Smooth muscle cell (in vitro differentiated cells): ENCODE measurements at regions not wholly inside any gene's neighbourhood (a gene's known extent, or its start where the extent isn't known, plus 50 kb on each side); places are given as distances from the start of the nearest gene placed in this dataset.

Experiments
- DNase-seq: peaks from one replicate; lab custom pipeline; 2025; ENCODE audit not compliant: unreplicated experiment; lab: John Stamatoyannopoulos, UW
- H2AFZ ChIP-seq: fragments of 200-600 bp; sonication (generic); 2 replicates; pipeline ENCODE4 v1.6.0; 2016; ENCODE audit warnings: antibody characterized with exemption, low read depth, mild to moderate bottlenecking
- H3F3A ChIP-seq: fragments of 200-600 bp; sonication (generic); 2 replicates; pipeline ENCODE4 v1.6.0; 2017; ENCODE audit warnings: antibody characterized with exemption, low read depth
- H3K27ac ChIP-seq: fragments of 200-600 bp; sonication (generic); 2 replicates; pipeline ENCODE4 v1.5.1; 2016; ENCODE audit warnings: low read depth, mild to moderate bottlenecking
- H3K27me3 ChIP-seq: fragments of 200-600 bp; sonication (generic); 2 replicates; pipeline ENCODE4 v1.6.1; 2016; ENCODE audit warnings: low read depth, mild to moderate bottlenecking
- H3K36me3 ChIP-seq: fragments of 200-600 bp; sonication (generic); 2 replicates; pipeline ENCODE4 v1.5.1; 2016; ENCODE audit warnings: low read depth
- H3K4me1 ChIP-seq: fragments of 200-600 bp; sonication (generic); 2 replicates; pipeline ENCODE4 v1.5.1; 2016; ENCODE audit warnings: low read depth
- H3K4me2 ChIP-seq: fragments of 200-600 bp; sonication (generic); 2 replicates; pipeline ENCODE4 v1.6.0; 2016; ENCODE audit warnings: mild to moderate bottlenecking
- H3K4me3 ChIP-seq: fragments of 200-600 bp; sonication (generic); 2 replicates; pipeline ENCODE4 v1.5.1; 2016; ENCODE audit warnings: mild to moderate bottlenecking
- H3K79me2 ChIP-seq: fragments of 200-600 bp; sonication (generic); 2 replicates; pipeline ENCODE4 v1.6.0; 2016; ENCODE audit warnings: low read depth, mild to moderate bottlenecking
- H3K9ac ChIP-seq: fragments of 200-600 bp; sonication (generic); 2 replicates; pipeline ENCODE4 v1.6.0; 2016; ENCODE audit warnings: low read depth
- H3K9me3 ChIP-seq: fragments of 200-600 bp; sonication (generic); replicated peaks from 2 replicates; pipeline ENCODE4 v1.5.1; 2016; ENCODE audit warnings: low read depth
- H4K20me1 ChIP-seq: fragments of 200-600 bp; sonication (generic); 2 replicates; pipeline ENCODE4 v1.6.0; 2016; ENCODE audit warnings: low read depth
- CTCF ChIP-seq: fragments of 200-600 bp; sonication (generic); IDR thresholded peaks from 2 replicates; pipeline ENCODE4 v1.5.1; 2017; ENCODE audit warnings: borderline replicate concordance, mild to moderate bottlenecking, antibody characterized with exemption; ENCODE audit not compliant: insufficient read depth, poor library complexity, severe bottlenecking
- WGBS: methylation state at CpG from one replicate; pipeline ENCODE4 v1.1.7; 2016; ENCODE audit warnings: low lambda C conversion rate; 5-methylcytosine and 5-hydroxymethylcytosine counted together

- WGBS: 95% methylated on average over 7 of the region's 7 CpGs
- Histone ChIP-seq H3K79me2 (no peaks in the 10 kb centered on the region), H3K4me3 (no peak overlapping the region), H3K27ac (no peak overlapping the region), H2AFZ (no peak overlapping the region), H3K36me3 (no peaks in the 10 kb centered on the region), H3K27me3 (no peaks in the 10 kb centered on the region), H3K9ac (no peak overlapping the region), H3F3A (peaks cover 24% of the 10 kb centered on the region), H3K9me3 (no peaks in the 10 kb centered on the region), H4K20me1 (no peaks in the 10 kb centered on the region), H3K4me1 (peaks cover 17% of the 10 kb centered on the region), H3K4me2 (no peak overlapping the region)
- no peak for DNase-seq
- no peak for TF ChIP-seq CTCF
Observed at GRCh38 chr2:236740506-236740905, 170.9 kb downstream of the ACKR3 start.

- Histone ChIP-seq H3K4me1 (peaks cover 28% of the 10 kb centered on the region), H3K4me2 (peak overlapping the region; percentile 76), H3K36me3 (no peaks in the 10 kb centered on the region), H4K20me1 (no peaks in the 10 kb centered on the region), H3K79me2 (no peaks in the 10 kb centered on the region), H3K27ac (peak overlapping the region; percentile 80), H2AFZ (no peak overlapping the region), H3K4me3 (no peak overlapping the region), H3K9me3 (no peaks in the 10 kb centered on the region), H3K27me3 (no peaks in the 10 kb centered on the region), H3F3A (peaks cover 25% of the 10 kb centered on the region), H3K9ac (peak overlapping the region; percentile 38)
- 50% methylated on average over 14 of the region's 14 CpGs for WGBS
- TF ChIP-seq CTCF: no peak
- no peak for DNase-seq
Observed at GRCh38 chr2:236743039-236743920, 173.7 kb downstream of the ACKR3 start.

- Histone ChIP-seq H4K20me1 (no peaks in the 10 kb centered on the region), H2AFZ (no peak overlapping the region), H3K27me3 (no peaks in the 10 kb centered on the region), H3K27ac (peak overlapping the region; percentile 80), H3K9ac (peak overlapping the region; percentile 37), H3K36me3 (no peaks in the 10 kb centered on the region), H3K4me2 (peak overlapping the region; percentile 76), H3K9me3 (no peaks in the 10 kb centered on the region), H3K4me3 (no peak overlapping the region), H3K79me2 (no peaks in the 10 kb centered on the region), H3F3A (peaks cover 25% of the 10 kb centered on the region), H3K4me1 (peaks cover 28% of the 10 kb centered on the region)
- DNase-seq: no peak
- no peak for TF ChIP-seq CTCF
- 17% methylated on average over 1 of the region's 1 CpG for WGBS
Observed at GRCh38 chr2:236743921-236744280, 174.3 kb downstream of the ACKR3 start.

- Histone ChIP-seq H3F3A (peaks cover 25% of the 10 kb centered on the region), H3K27ac (peak overlapping the region; percentile 80), H3K36me3 (no peaks in the 10 kb centered on the region), H3K4me3 (no peak overlapping the region), H3K9ac (peak overlapping the region; percentile 51), H2AFZ (no peak overlapping the region), H3K27me3 (no peaks in the 10 kb centered on the region), H4K20me1 (no peaks in the 10 kb centered on the region), H3K4me1 (peaks cover 28% of the 10 kb centered on the region), H3K9me3 (no peaks in the 10 kb centered on the region), H3K4me2 (peak overlapping the region; percentile 76), H3K79me2 (no peaks in the 10 kb centered on the region)
- DNase-seq: no peak
- TF ChIP-seq CTCF: no peak
- WGBS: 15% methylated on average over 6 of the region's 6 CpGs
Observed at GRCh38 chr2:236744281-236744705, 174.7 kb downstream of the ACKR3 start.
